ENCODE measurements at regions not wholly inside any gene's neighbourhood (a gene's known extent, or its start where the extent isn't known, plus 50 kb on each side); places are given as distances from the start of the nearest gene placed in this dataset.
"Not testable (repeated sequence)": the region's sequence is repeated elsewhere in the genome, so short reads cannot be mapped to it uniquely, and the experiment has no call there.

GRCh38 chr2:208686665-208687064, 280.1 kb downstream of the PTH2R start:
- no peaks in the 10 kb centered on the region for H3K9me3 ChIP-seq (ENCODE audit: low read depth, low read length)
- DNase-seq (ENCODE audit: low read depth, low spot score): no peak
- no peak for TF ChIP-seq POLR2AphosphoS5 (IDR thresholded peaks at IDR 0.05; ENCODE audit: borderline replicate concordance, low read depth, low read length)
- no peak for TF ChIP-seq FOXP2 (optimal IDR thresholded peaks at IDR 0.05; ENCODE audit: control extremely low read depth, extremely low read length, insufficient read depth)
- no peak for TF ChIP-seq EZH2 (IDR thresholded peaks at IDR 0.05)
- H3K9ac ChIP-seq (ENCODE audit: insufficient read length): no peak overlapping the region
- H3K4me3 ChIP-seq: no peak overlapping the region
- no peak overlapping the region for H3K27ac ChIP-seq
- no peaks in the 10 kb centered on the region for H3K36me3 ChIP-seq (ENCODE audit: insufficient read depth, low read length)

- H3K36me3 ChIP-seq (ENCODE audit: insufficient read depth, low read length); H3K4me3 ChIP-seq; H3K27ac ChIP-seq; DNase-seq (ENCODE audit: low read depth, low spot score); H3K9me3 ChIP-seq (ENCODE audit: low read depth, low read length); H3K9ac ChIP-seq (ENCODE audit: insufficient read length): not testable (repeated sequence)
Measured at GRCh38 chr2:208687720-208688119, 281.1 kb downstream of the PTH2R start.

GRCh38 chr2:208698114-208698513, 291.5 kb downstream of the PTH2R start:
- no peak overlapping the region for H3K27ac ChIP-seq
- H3K9me3 ChIP-seq (ENCODE audit: low read depth, low read length): no peaks in the 10 kb centered on the region
- no peaks in the 10 kb centered on the region for H3K36me3 ChIP-seq (ENCODE audit: insufficient read depth, low read length)
- TF ChIP-seq FOXP2 (optimal IDR thresholded peaks at IDR 0.05; ENCODE audit: control extremely low read depth, extremely low read length, insufficient read depth) (no peak), POLR2AphosphoS5 (IDR thresholded peaks at IDR 0.05; ENCODE audit: borderline replicate concordance, low read depth, low read length) (no peak), EZH2 (IDR thresholded peaks at IDR 0.05) (no peak)
- DNase-seq (ENCODE audit: low read depth, low spot score): no peak
- no peak overlapping the region for H3K9ac ChIP-seq (ENCODE audit: insufficient read length)
- H3K4me3 ChIP-seq: no peak overlapping the region

DNA sequence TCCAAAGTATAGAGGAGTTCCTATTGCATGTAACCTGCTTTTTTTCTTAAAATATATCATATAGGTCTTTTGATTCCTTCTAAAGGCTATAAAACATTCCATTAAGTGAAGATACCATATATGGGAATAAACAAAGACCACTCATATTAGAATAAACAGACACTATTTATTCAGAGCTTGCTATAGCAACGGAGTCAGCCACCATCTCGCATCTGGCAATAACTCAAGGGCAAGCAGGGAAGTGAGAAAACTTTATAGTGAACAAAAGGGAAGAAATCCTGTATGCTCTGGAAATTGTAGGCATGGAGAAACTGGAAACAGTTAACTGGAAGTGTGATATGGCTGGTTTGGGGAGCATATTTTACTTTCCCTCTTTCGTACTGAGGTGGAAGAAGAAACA, 301.9 kb downstream of the PTH2R start:
- H3K9ac ChIP-seq (ENCODE audit: insufficient read length): no peak overlapping the region
- DNase-seq (ENCODE audit: low read depth, low spot score): no peak

DNA sequence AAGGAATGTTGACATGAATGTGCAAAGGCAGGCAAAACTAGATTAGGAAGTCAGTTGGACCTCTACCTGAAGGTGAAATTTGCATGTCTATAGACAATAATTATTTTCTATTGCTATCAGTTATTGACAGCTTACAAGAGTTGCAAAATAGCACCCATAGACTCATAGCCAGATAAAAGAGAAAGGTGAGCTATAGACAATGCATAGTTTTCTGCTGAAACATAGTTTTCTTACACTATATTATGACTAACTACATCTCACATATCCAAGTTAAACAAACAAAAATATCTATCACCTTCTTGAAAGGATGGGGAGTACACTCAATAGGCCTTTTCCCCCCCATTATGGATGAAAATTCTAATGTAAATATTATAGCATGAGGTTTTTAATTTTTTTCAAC, 305.0 kb downstream of the PTH2R start:
- TF ChIP-seq FOXP2 (optimal IDR thresholded peaks at IDR 0.05; ENCODE audit: control extremely low read depth, extremely low read length, insufficient read depth): no peak
- TF ChIP-seq POLR2AphosphoS5 (IDR thresholded peaks at IDR 0.05; ENCODE audit: borderline replicate concordance, low read depth, low read length): no peak
- TF ChIP-seq EZH2 (IDR thresholded peaks at IDR 0.05): no peak
- Histone ChIP-seq H3K9ac (ENCODE audit: insufficient read length) (no peak overlapping the region), H3K27ac (no peak overlapping the region), H3K9me3 (ENCODE audit: low read depth, low read length) (no peaks in the 10 kb centered on the region), H3K4me3 (no peak overlapping the region), H3K36me3 (ENCODE audit: insufficient read depth, low read length) (no peaks in the 10 kb centered on the region)
- DNase-seq (ENCODE audit: low read depth, low spot score): no peak

More for the DNA sequence above, 301.9 kb downstream of the PTH2R start:
- Histone ChIP-seq H3K4me3 (no peak overlapping the region), H3K36me3 (ENCODE audit: insufficient read depth, low read length) (no peaks in the 10 kb centered on the region), H3K9me3 (ENCODE audit: low read depth, low read length) (no peaks in the 10 kb centered on the region), H3K27ac (no peak overlapping the region)
- TF ChIP-seq POLR2AphosphoS5 (IDR thresholded peaks at IDR 0.05; ENCODE audit: borderline replicate concordance, low read depth, low read length) (no peak), EZH2 (IDR thresholded peaks at IDR 0.05) (no peak), FOXP2 (optimal IDR thresholded peaks at IDR 0.05; ENCODE audit: control extremely low read depth, extremely low read length, insufficient read depth) (no peak)

- no peak for TF ChIP-seq FOXP2 (optimal IDR thresholded peaks at IDR 0.05; ENCODE audit: control extremely low read depth, extremely low read length, insufficient read depth)
- no peak for TF ChIP-seq EZH2 (IDR thresholded peaks at IDR 0.05)
- no peak for TF ChIP-seq POLR2AphosphoS5 (IDR thresholded peaks at IDR 0.05; ENCODE audit: borderline replicate concordance, low read depth, low read length)
- DNase-seq (ENCODE audit: low read depth, low spot score): no peak
- Histone ChIP-seq H3K9ac (ENCODE audit: insufficient read length) (no peak overlapping the region), H3K27ac (no peak overlapping the region), H3K9me3 (ENCODE audit: low read depth, low read length) (no peaks in the 10 kb centered on the region), H3K36me3 (ENCODE audit: insufficient read depth, low read length) (no peaks in the 10 kb centered on the region), H3K4me3 (no peak overlapping the region)
Measured at GRCh38 chr2:208713066-208713745, 306.6 kb downstream of the PTH2R start.

DNA sequence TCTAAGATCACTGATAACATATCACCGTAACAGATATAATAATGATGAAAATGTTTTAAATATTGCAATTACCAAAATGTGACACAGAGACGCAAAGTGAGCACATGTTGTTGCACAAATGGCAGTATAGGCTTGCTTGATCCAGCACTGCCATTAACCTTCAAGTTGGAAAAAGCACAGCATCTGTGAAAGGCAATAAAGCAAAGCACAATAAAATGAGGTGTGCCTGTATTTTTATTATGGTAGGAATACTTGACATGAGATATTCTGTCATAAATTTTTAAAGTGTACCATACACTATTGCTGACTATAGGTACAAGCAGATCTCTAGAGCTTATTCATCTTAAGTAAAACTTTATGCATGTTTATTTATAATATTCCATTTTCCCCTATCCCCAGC, 312.2 kb downstream of the PTH2R start:
- no peak for TF ChIP-seq FOXP2 (optimal IDR thresholded peaks at IDR 0.05; ENCODE audit: control extremely low read depth, extremely low read length, insufficient read depth)
- no peak for TF ChIP-seq POLR2AphosphoS5 (IDR thresholded peaks at IDR 0.05; ENCODE audit: borderline replicate concordance, low read depth, low read length)
- TF ChIP-seq EZH2 (IDR thresholded peaks at IDR 0.05): no peak
- Histone ChIP-seq H3K27ac (no peak overlapping the region), H3K9ac (ENCODE audit: insufficient read length) (no peak overlapping the region), H3K36me3 (ENCODE audit: insufficient read depth, low read length) (no peaks in the 10 kb centered on the region), H3K9me3 (ENCODE audit: low read depth, low read length) (no peaks in the 10 kb centered on the region), H3K4me3 (no peak overlapping the region)
- DNase-seq (ENCODE audit: low read depth, low spot score): no peak

- TF ChIP-seq FOXP2 (optimal IDR thresholded peaks at IDR 0.05; ENCODE audit: control extremely low read depth, extremely low read length, insufficient read depth) (no peak), EZH2 (IDR thresholded peaks at IDR 0.05) (no peak), POLR2AphosphoS5 (IDR thresholded peaks at IDR 0.05; ENCODE audit: borderline replicate concordance, low read depth, low read length) (no peak)
- H3K9ac ChIP-seq (ENCODE audit: insufficient read length): no peak overlapping the region
- H3K9me3 ChIP-seq (ENCODE audit: low read depth, low read length): no peaks in the 10 kb centered on the region
- no peak overlapping the region for H3K4me3 ChIP-seq
- H3K27ac ChIP-seq: no peak overlapping the region
- no peaks in the 10 kb centered on the region for H3K36me3 ChIP-seq (ENCODE audit: insufficient read depth, low read length)
- no peak for DNase-seq (ENCODE audit: low read depth, low spot score)
Measured at GRCh38 chr2:208722731-208723130, 316.1 kb downstream of the PTH2R start.

GRCh38 chr2:208725280-208725679, 318.7 kb downstream of the PTH2R start:
- no peaks in the 10 kb centered on the region for H3K36me3 ChIP-seq (ENCODE audit: insufficient read depth, low read length)
- H3K9me3 ChIP-seq (ENCODE audit: low read depth, low read length): no peaks in the 10 kb centered on the region
- H3K9ac ChIP-seq (ENCODE audit: insufficient read length): no peak overlapping the region
- DNase-seq (ENCODE audit: low read depth, low spot score): no peak
- H3K27ac ChIP-seq: no peak overlapping the region
- TF ChIP-seq FOXP2 (optimal IDR thresholded peaks at IDR 0.05; ENCODE audit: control extremely low read depth, extremely low read length, insufficient read depth): no peak
- no peak for TF ChIP-seq POLR2AphosphoS5 (IDR thresholded peaks at IDR 0.05; ENCODE audit: borderline replicate concordance, low read depth, low read length)
- no peak for TF ChIP-seq EZH2 (IDR thresholded peaks at IDR 0.05)
- no peak overlapping the region for H3K4me3 ChIP-seq
